GM21528 (cell line): ENCODE measurements at regions not wholly inside any gene's neighbourhood (a gene's known extent, or its start where the extent isn't known, plus 50 kb on each side); places are given as distances from the start of the nearest gene placed in this dataset.
"Not testable (repeated sequence)": the region's sequence is repeated elsewhere in the genome, so short reads cannot be mapped to it uniquely, and the experiment has no call there.

Experiments used
- ATAC-seq: cut with Tn5 transposase; IDR thresholded peaks from one replicate; pipeline ENCODE4 v1.9.1; 2021; ENCODE audit warnings: mild to moderate bottlenecking, moderate library complexity; ENCODE audit not compliant: unreplicated experiment, low FRiP score

GRCh38 chr14:49250517-49250916, 335.7 kb downstream of the RPS29 start:
- ATAC-seq, result no peak

- ATAC-seq, result no peak
These were observed 336.1 kb downstream of the RPS29 start for GRCh38 chr14:49250109-49250508.

GRCh38 chr14:49249022-49249421, 337.2 kb downstream of the RPS29 start:
- ATAC-seq, result no peak

- ATAC-seq, result not testable (repeated sequence)
These were observed 342.4 kb downstream of the RPS29 start for GRCh38 chr14:49243777-49244176.

- ATAC-seq, result no peak
These were observed 345.8 kb downstream of the RPS29 start for GRCh38 chr14:49240383-49240782.

GRCh38 chr14:49228552-49228951, 357.6 kb downstream of the RPS29 start:
- ATAC-seq, result no peak

- ATAC-seq, result no peak
These were observed 364.9 kb downstream of the RPS29 start for GRCh38 chr14:49221316-49221715.

- no peak for ATAC-seq
These were observed 365.7 kb downstream of the RPS29 start for GRCh38 chr14:49220492-49220891.

GRCh38 chr14:49218436-49219092, 367.6 kb downstream of the RPS29 start:
- no peak for ATAC-seq

- ATAC-seq, result no peak
These were observed 373.5 kb downstream of the RPS29 start for GRCh38 chr14:49212721-49213120.

GRCh38 chr14:49209416-49209815, 376.8 kb downstream of the RPS29 start:
- ATAC-seq, result no peak

GRCh38 chr14:49206828-49207227, 379.4 kb downstream of the RPS29 start:
- ATAC-seq, result no peak

GRCh38 chr14:49203676-49204075, 382.5 kb downstream of the RPS29 start:
- ATAC-seq, result no peak

- no peak for ATAC-seq
These were observed 387.0 kb downstream of the RPS29 start for GRCh38 chr14:49199159-49199558.

- no peak for ATAC-seq
These were observed 389.9 kb downstream of the RPS29 start for GRCh38 chr14:49196327-49196726.

GRCh38 chr14:49194067-49194466, 392.1 kb downstream of the RPS29 start:
- ATAC-seq, result no peak

- peak; percentile 96 for ATAC-seq
These were observed 392.7 kb downstream of the RPS29 start for GRCh38 chr14:49193332-49194065.

- ATAC-seq, result no peak
These were observed 394.8 kb downstream of the RPS29 start for GRCh38 chr14:49191380-49191779.

- ATAC-seq, result no peak
These were observed 396.8 kb downstream of the RPS29 start for GRCh38 chr14:49189375-49189774.

GRCh38 chr14:49187799-49188198, 398.4 kb downstream of the RPS29 start:
- ATAC-seq, result no peak

GRCh38 chr14:49173765-49174373, 412.3 kb downstream of the RPS29 start:
- peak; percentile 98 for ATAC-seq

GRCh38 chr14:49164074-49164473, 422.1 kb downstream of the RPS29 start:
- ATAC-seq, result no peak
